ENCODE measurements at regions not wholly inside any gene's neighbourhood (a gene's known extent, or its start where the extent isn't known, plus 50 kb on each side); places are given as distances from the start of the nearest gene placed in this dataset.

- TF ChIP-seq CTCF (IDR thresholded peaks at IDR 0.05; ENCODE audit: low read length) (no peak), EZH2 (optimal IDR thresholded peaks at IDR 0.05; ENCODE audit: low read depth, low read length) (no peak)
These were observed 114.0 kb upstream of the MTAP start for GRCh38 chr9:21688108-21689102.

All from MM.1S (cell line).